ENCODE measurements at regions not wholly inside any gene's neighbourhood (a gene's known extent, or its start where the extent isn't known, plus 50 kb on each side); places are given as distances from the start of the nearest gene placed in this dataset.
A peak's percentile ranks its signal among the peaks of the same experiment; 100 is the strongest.

DNA sequence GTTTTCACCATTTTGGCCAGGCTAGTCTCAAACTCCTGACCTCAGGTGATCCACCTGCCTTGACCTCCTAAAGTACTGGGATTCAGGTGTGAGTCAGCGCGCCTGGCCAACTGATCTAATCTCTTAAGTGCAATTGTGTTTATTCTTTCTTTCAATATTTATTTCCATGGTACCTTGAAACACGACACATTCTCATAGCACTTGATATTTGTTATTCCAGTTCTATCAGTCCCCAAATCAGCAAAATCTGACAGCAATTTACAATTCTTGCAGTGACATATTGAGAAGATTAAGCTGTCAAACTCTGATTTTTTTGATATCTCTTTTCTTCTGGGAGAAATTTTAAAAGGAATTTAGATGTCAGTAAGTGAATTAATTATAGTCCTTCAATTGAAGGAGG is 218.1 kb upstream of the FAT4 start:
- WGBS, 5 donors, result 19 to 63% (median 37%) methylated on average over 3 of the region's 3 CpGs
- H3K4me3 ChIP-seq, result no peak overlapping the region
- no peaks in the 10 kb centered on the region for H3K9me3 ChIP-seq
- no peak overlapping the region for H3K27ac ChIP-seq
- intact Hi-C loops (cut with DNase I; ENCODE audit: low total_unique reads), result no loop called here
- no peaks in the 10 kb centered on the region for H3K36me3 ChIP-seq
- no peak for TF ChIP-seq POLR2AphosphoS5 (IDR thresholded peaks at IDR 0.05)
- TF ChIP-seq EP300 (IDR thresholded peaks at IDR 0.05), result no peak
- no peak for TF ChIP-seq POLR2A (IDR thresholded peaks at IDR 0.05)
- DNase-seq, result peak in 1 of 2 donors; percentile 41
- H3K27me3 ChIP-seq, result no peaks in the 10 kb centered on the region
- no peaks in the 10 kb centered on the region for H3K4me1 ChIP-seq

- Histone ChIP-seq H3K9me3 (no peaks in the 10 kb centered on the region), H3K27ac (no peak overlapping the region), H3K4me1 (no peaks in the 10 kb centered on the region), H3K36me3 (no peaks in the 10 kb centered on the region), H3K27me3 (no peaks in the 10 kb centered on the region), H3K4me3 (no peak overlapping the region)
- TF ChIP-seq POLR2AphosphoS5 (IDR thresholded peaks at IDR 0.05), result no peak
- TF ChIP-seq, protein P1, sequence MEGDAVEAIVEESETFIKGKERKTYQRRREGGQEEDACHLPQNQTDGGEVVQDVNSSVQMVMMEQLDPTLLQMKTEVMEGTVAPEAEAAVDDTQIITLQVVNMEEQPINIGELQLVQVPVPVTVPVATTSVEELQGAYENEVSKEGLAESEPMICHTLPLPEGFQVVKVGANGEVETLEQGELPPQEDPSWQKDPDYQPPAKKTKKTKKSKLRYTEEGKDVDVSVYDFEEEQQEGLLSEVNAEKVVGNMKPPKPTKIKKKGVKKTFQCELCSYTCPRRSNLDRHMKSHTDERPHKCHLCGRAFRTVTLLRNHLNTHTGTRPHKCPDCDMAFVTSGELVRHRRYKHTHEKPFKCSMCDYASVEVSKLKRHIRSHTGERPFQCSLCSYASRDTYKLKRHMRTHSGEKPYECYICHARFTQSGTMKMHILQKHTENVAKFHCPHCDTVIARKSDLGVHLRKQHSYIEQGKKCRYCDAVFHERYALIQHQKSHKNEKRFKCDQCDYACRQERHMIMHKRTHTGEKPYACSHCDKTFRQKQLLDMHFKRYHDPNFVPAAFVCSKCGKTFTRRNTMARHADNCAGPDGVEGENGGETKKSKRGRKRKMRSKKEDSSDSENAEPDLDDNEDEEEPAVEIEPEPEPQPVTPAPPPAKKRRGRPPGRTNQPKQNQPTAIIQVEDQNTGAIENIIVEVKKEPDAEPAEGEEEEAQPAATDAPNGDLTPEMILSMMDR (IDR thresholded peaks at IDR 0.05), result no peak
- intact Hi-C loops (cut with DNase I; ENCODE audit: low total_unique reads), result no loop called here
- no peak for DNase-seq
- 82 to 86% (median 85%) methylated on average over 4 of the region's 4 CpGs for WGBS, 5 donors
Observed at GRCh38 chr4:125091541-125091940, 223.2 kb upstream of the FAT4 start.

DNA sequence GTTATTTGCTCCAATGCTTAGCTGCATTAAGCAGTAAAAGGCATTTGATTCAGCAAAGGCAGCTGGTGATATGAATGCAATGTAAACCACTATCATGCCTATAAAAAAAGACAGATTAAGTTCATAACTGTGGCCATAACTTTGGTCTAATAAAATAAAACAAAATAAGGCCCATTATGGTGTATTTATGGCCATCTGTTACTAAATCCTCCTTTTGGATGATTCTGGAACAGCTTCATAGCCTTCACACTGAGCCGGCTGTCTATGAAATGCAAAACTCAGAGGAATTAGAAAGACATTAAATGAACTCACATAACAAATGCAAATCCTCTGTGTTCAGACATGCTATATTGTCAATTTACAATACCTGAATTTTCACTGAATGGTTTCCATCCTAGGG is 223.7 kb upstream of the FAT4 start:
- H3K4me3 ChIP-seq, result no peak overlapping the region
- H3K9me3 ChIP-seq, result no peaks in the 10 kb centered on the region
- DNase-seq, result no peak
- 80 to 96% (median 85%) methylated on average over 1 of the region's 1 CpG for WGBS, 5 donors
- no peaks in the 10 kb centered on the region for H3K4me1 ChIP-seq
- H3K27ac ChIP-seq, result no peak overlapping the region
- H3K27me3 ChIP-seq, result no peaks in the 10 kb centered on the region
- intact Hi-C loops (cut with DNase I; ENCODE audit: low total_unique reads), result no loop called here
- H3K36me3 ChIP-seq, result no peaks in the 10 kb centered on the region
- TF ChIP-seq EP300 (IDR thresholded peaks at IDR 0.05) (no peak), POLR2AphosphoS5 (IDR thresholded peaks at IDR 0.05) (no peak), POLR2A (IDR thresholded peaks at IDR 0.05) (no peak)
- TF ChIP-seq, protein P1 (IDR thresholded peaks at IDR 0.05), result no peak

DNA sequence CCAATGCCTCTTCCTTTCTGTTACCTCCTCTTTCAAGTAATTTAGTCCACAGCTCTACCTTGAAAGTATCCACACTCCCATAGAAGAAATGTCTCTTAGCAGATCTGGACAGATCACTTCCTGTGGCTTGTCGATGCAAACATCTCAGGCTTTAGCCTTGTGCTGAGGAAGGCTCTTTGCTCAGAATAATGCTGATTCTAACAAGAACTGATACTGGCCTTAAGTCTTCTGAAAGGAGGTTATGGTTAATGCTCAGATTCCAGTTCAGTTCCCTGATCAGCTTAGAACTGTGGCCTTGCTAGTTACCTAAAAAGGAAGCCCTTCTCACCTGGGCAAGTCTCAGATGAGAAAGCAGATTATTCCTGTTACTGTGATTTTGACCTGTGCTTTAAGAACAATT is 230.1 kb upstream of the FAT4 start:
- H3K4me1 ChIP-seq, result no peaks in the 10 kb centered on the region
- no peaks in the 10 kb centered on the region for H3K36me3 ChIP-seq
- H3K9me3 ChIP-seq, result no peaks in the 10 kb centered on the region
- no peak for DNase-seq
- H3K4me3 ChIP-seq, result no peak overlapping the region
- TF ChIP-seq, protein P1 (IDR thresholded peaks at IDR 0.05), result no peak
- TF ChIP-seq POLR2AphosphoS5 (IDR thresholded peaks at IDR 0.05) (no peak), POLR2A (IDR thresholded peaks at IDR 0.05) (no peak), EP300 (IDR thresholded peaks at IDR 0.05) (no peak)
- no peak overlapping the region for H3K27ac ChIP-seq
- intact Hi-C loops (cut with DNase I; ENCODE audit: low total_unique reads), result no loop called here
- no peaks in the 10 kb centered on the region for H3K27me3 ChIP-seq
- 60 to 71% (median 65%) methylated on average over 1 of the region's 1 CpG for WGBS, 5 donors

DNA sequence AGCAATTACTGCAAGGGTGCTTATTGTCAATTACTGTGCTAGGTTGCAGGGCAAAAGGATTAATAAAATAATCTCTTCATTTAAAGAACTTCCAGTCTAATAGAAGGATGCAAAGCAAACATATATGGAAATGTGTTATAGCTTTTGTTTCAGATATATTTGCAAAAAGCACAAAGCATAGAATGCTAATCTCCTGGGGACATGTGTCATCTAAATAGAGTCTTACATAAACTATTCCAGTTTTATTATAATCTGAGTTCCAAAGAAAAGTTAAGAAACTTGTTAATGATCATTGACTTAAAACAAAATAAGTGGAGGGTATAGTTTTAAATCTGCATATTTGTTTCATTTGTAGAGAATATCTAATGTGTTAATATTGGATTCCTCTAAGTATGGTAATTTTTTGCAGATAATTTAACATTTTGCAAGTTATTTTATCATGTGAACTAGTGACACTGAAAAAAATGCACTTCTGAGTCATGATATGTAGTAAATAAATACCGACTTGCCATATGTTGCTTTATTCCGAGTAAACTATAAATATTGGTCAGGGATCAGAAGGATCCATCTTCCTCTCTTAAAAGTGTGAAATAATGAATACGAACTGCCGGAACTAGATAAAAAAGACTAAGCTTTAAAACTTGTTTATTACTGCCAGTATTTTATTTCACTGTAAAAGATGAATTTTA is 231.9 kb upstream of the FAT4 start:
- H3K4me1 ChIP-seq, result no peaks in the 10 kb centered on the region
- H3K27me3 ChIP-seq, result no peaks in the 10 kb centered on the region
- H3K4me3 ChIP-seq, result no peak overlapping the region
- DNase-seq, result no peak
- no peak overlapping the region for H3K27ac ChIP-seq
- intact Hi-C loops (cut with DNase I; ENCODE audit: low total_unique reads), result no loop called here
- no peaks in the 10 kb centered on the region for H3K36me3 ChIP-seq
- 84 to 92% (median 87%) methylated on average over 4 of the region's 4 CpGs for WGBS, 5 donors
- no peaks in the 10 kb centered on the region for H3K9me3 ChIP-seq
- TF ChIP-seq, protein P1 (IDR thresholded peaks at IDR 0.05), result no peak
- TF ChIP-seq EP300 (IDR thresholded peaks at IDR 0.05) (no peak), POLR2AphosphoS5 (IDR thresholded peaks at IDR 0.05) (no peak)
